ENCODE measurements at regions not wholly inside any gene's neighbourhood (a gene's known extent, or its start where the extent isn't known, plus 50 kb on each side); places are given as distances from the start of the nearest gene placed in this dataset.

- H3K9me3 ChIP-seq (ENCODE audit: control insufficient read depth in 4 of 4, insufficient read depth in 3 of 4, low read length in 3 of 4), result no peaks in the 10 kb centered on the region
- no peak overlapping the region for H3K27ac ChIP-seq (ENCODE audit: low read depth in 1 of 2, low read length in 1 of 2)
- DNase-seq, result peak in 1 of 3 donors; percentile 34
- no peak for TF ChIP-seq CTCF (IDR thresholded peaks at IDR 0.05; ENCODE audit: control extremely low read depth, extremely low read depth)
- H3K4me1 ChIP-seq (ENCODE audit: control insufficient read depth in 5 of 5, insufficient read depth in 5 of 5, low read length in 5 of 5), result no peaks in the 10 kb centered on the region
- no peak overlapping the region for H3K9ac ChIP-seq (ENCODE audit: insufficient read depth in 1 of 2, low read length in 2 of 2)
- no peak overlapping the region for H3K4me3 ChIP-seq
- no peaks in the 10 kb centered on the region for H3K27me3 ChIP-seq (ENCODE audit: control insufficient read depth in 3 of 3, insufficient read depth in 3 of 3, low read length in 2 of 3)
- ATAC-seq (ENCODE audit: insufficient read depth, low FRiP score), result no peak
- H3K36me3 ChIP-seq (ENCODE audit: control insufficient read depth in 4 of 4, insufficient read depth in 4 of 4, low read length in 4 of 4), result no peaks in the 10 kb centered on the region
- 75 to 85% methylated on average over 4 of the region's 4 CpGs for WGBS, 2 donors
Measured at GRCh38 chr18:68500556-68500955, 214.4 kb downstream of the TMX3 start.

DNA sequence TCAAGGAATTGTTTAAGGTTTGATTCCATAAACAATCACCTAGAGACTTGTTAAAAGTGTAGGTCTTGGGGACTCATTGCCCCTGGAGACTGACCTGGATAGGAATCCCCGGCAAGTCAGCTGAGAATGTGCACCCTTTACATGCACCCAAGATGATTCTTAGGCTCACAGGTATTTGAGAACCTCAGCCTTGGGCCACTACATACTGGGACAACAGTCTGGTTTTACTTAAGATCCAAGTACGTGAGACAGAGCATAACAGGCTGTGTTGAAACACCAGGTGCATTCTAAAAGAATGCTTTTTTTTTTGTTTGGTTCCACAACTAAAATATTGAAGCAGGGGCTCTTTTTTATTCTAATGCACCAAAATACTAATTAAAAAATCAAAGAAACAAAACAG, 215.8 kb downstream of the TMX3 start:
- H3K9ac ChIP-seq (ENCODE audit: insufficient read depth in 1 of 2, low read length in 2 of 2), result no peak overlapping the region
- peaks cover 0 to 5% (median 3%) of the 10 kb centered on the region in 5 donors for H3K4me1 ChIP-seq (ENCODE audit: control insufficient read depth in 5 of 5, insufficient read depth in 5 of 5, low read length in 5 of 5)
- no peak for TF ChIP-seq CTCF (IDR thresholded peaks at IDR 0.05; ENCODE audit: control extremely low read depth, extremely low read depth)
- ATAC-seq (ENCODE audit: insufficient read depth, low FRiP score) (no peak), DNase-seq (no peak)
- H3K36me3 ChIP-seq (ENCODE audit: control insufficient read depth in 4 of 4, insufficient read depth in 4 of 4, low read length in 4 of 4), result no peaks in the 10 kb centered on the region
- WGBS, 2 donors, result 83 to 86% methylated on average over 2 of the region's 2 CpGs
- H3K27me3 ChIP-seq (ENCODE audit: control insufficient read depth in 3 of 3, insufficient read depth in 3 of 3, low read length in 2 of 3), result no peaks in the 10 kb centered on the region
- H3K9me3 ChIP-seq (ENCODE audit: control insufficient read depth in 4 of 4, insufficient read depth in 3 of 4, low read length in 3 of 4), result no peaks in the 10 kb centered on the region
- H3K27ac ChIP-seq (ENCODE audit: low read depth in 1 of 2, low read length in 1 of 2), result no peak overlapping the region
- no peak overlapping the region for H3K4me3 ChIP-seq

DNA sequence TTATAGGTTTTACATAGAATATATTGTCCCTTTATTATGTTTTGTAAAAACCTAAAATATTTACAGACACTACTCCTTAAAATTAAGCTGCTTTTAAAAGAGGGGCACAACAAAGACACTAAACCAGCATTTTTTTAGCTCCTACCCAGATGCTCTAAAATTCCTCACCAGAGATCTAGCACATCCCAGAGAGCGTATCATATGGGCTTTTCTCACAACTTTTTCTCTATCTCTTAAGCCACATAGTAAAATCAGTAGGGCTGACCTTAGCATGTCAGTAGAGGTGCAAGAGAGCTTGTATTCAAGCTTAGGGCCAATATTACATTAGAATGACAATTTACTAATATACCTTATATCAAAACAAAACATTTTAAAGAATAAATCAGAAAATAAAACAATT, 216.3 kb downstream of the TMX3 start:
- ATAC-seq (ENCODE audit: insufficient read depth, low FRiP score), result no peak
- no peak overlapping the region for H3K27ac ChIP-seq (ENCODE audit: low read depth in 1 of 2, low read length in 1 of 2)
- 94 to 96% methylated on average over 1 of the region's 1 CpG for WGBS, 2 donors

More for the DNA sequence above, 216.3 kb downstream of the TMX3 start:
- Histone ChIP-seq H3K9me3 (ENCODE audit: control insufficient read depth in 4 of 4, insufficient read depth in 3 of 4, low read length in 3 of 4) (no peaks in the 10 kb centered on the region), H3K27me3 (ENCODE audit: control insufficient read depth in 3 of 3, insufficient read depth in 3 of 3, low read length in 2 of 3) (no peaks in the 10 kb centered on the region), H3K36me3 (ENCODE audit: control insufficient read depth in 4 of 4, insufficient read depth in 4 of 4, low read length in 4 of 4) (no peaks in the 10 kb centered on the region), H3K9ac (ENCODE audit: insufficient read depth in 1 of 2, low read length in 2 of 2) (no peak overlapping the region), H3K4me1 (ENCODE audit: control insufficient read depth in 5 of 5, insufficient read depth in 5 of 5, low read length in 5 of 5) (peaks cover 0 to 5% (median 3%) of the 10 kb centered on the region in 5 donors), H3K4me3 (no peak overlapping the region)
- TF ChIP-seq CTCF (IDR thresholded peaks at IDR 0.05; ENCODE audit: control extremely low read depth, extremely low read depth), result no peak
- no peak for DNase-seq

Data from lung (tissue), 11 donors.